Caki2 (cell line): ENCODE measurements at regions not wholly inside any gene's neighbourhood (a gene's known extent, or its start where the extent isn't known, plus 50 kb on each side); places are given as distances from the start of the nearest gene placed in this dataset.

Experiments
- DNase-seq: peaks from one replicate; pipeline ENCODE4 v3.0.0-alpha.2; 2015; ENCODE audit warnings: low read depth
- in situ Hi-C: cut with HindIII; loops from 2 replicates; pipeline ENCODE4 v1.10.0; 2016; ENCODE audit warnings: low sequenced_read_pairs, low pct_unique_long_range_greater_than_20kb, mixed read lengths

DNA sequence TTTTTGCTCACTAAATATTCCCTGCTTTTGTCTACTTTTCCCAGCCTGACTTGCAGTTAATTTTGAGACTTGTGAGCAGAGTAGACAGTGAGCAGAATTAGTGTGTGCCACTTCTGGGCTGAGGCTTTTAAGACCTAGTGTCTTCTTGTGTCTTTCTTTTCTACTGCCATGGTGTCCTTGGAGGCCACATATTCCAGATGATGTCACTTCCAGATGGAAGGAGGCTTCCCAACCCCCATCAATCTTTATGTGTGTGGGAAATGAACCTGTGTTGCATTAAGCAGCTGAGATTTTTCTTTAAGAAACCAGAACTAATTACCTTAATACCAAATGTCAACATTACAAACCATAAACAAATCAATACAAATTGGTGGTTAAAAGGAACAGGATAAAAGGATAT lies 774.7 kb upstream of the ROBO1 start:
- no peak for DNase-seq
- in situ Hi-C loops: no loop called here

DNA sequence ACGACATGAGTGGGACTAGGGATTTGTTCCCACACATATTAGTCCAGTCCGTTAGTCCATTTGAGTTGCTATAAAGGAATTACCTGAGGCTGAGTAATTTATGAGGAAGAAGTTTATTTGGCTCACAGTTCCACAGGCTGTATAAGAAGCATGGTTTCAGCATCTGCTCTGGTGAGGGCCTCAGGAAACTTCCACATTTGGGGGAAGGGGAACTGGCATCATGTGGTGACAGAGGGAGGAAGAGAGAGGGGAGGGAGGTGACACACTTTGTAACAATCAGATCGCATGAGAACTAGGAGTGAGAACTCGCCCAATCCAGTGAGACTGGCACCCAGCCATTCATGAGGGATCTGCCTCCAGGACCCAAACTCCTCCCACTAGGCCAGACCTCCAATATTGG lies 769.9 kb upstream of the ROBO1 start:
- in situ Hi-C loops: no loop called here
- no peak for DNase-seq

DNA sequence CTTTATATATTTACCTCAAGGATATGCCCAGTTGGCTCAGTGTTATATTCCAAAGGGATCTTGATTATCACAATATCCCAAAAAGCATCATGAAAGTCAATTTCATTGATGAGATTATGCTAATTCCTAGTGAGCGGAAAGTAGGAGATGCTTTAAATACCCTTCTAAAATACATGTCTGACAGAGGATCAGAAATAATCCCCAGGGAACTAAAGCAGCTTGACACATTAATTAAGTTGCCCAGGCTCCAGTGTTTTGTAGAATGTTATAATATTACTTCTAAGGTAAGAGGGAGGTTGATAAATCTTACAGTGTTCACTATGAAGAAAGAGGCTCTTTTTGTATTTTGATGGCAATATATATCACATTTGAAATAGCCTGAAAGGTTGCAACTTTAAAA lies 767.5 kb upstream of the ROBO1 start:
- in situ Hi-C loops: no loop called here
- no peak for DNase-seq

DNA sequence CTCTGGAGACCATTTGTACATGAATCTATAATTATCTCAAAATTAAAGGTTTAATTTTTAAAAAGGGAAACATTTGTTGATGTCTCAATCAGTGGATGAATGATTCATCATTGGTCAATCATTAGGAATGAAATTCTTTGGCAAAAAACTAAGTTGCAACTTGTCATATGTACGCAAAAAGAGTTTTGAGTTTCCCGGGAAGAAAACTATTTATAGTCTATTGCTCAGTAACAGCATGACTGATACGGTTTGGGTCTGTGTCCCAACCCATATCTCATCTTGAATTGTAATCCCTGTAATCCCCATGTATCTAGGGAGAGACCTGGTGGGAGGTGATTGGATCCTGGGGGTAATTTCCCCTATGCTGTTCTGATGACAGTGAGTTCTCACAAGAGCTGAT lies 765.8 kb upstream of the ROBO1 start:
- DNase-seq: no peak
- in situ Hi-C loops: no loop called here

DNA sequence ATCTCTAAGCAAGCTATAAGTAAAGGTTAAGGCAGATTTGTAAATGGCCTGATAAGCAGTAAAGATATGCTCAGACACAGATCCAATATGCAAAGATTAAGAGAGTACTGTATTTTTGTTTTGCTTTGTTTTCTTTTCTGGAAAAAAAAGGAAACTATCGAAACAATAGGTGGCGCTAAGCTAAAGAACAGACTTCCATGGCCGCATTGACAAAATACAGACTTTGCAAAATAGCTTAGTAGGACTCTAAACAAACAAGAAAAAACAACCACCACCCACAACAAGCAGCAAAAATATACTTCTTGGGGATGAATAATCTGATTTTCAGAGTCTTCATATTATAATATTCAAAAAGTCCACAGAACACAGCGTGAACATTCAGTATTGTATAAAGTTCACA lies 758.4 kb upstream of the ROBO1 start:
- in situ Hi-C loops: no loop called here
- no peak for DNase-seq

DNA sequence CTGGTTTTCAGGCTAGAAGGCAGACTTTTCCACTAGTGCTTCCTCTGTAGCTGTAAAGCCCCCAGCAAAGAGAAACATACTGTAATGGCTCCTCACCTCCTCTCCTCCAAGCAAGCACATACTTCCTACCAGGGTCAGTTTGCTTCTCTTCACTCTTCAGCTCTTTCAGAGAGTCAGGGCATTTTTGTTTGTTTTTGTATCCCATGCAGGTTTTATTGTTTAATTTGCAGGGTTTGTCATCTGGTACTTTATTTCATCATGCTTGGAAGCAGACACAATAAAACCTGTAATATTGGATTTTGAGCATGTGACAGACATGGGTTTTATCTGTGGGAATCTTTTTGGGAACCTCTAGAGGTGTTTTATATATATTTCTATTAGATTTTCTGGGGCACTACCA lies 753.3 kb upstream of the ROBO1 start:
- no peak for DNase-seq
- in situ Hi-C loops: no loop called here

DNA sequence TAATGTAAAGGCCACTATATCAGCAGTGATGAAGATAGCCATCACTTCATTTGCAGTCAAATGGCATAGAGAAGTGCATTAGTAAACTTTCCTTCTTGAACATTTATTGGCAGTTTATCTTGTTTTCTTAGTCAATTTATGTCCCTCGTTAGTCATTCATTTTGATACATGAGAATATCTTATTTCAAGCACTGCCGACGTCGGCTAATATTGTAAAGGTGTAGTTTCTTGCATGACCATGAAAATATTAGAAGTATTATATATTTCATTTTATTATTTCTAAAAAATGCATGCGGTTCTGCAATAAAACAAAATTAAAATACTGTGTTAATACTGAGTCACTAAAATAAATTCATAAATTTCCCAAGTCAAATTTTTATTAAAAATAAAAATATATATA lies 751.6 kb upstream of the ROBO1 start:
- DNase-seq: no peak
- in situ Hi-C loops: no loop called here

DNA sequence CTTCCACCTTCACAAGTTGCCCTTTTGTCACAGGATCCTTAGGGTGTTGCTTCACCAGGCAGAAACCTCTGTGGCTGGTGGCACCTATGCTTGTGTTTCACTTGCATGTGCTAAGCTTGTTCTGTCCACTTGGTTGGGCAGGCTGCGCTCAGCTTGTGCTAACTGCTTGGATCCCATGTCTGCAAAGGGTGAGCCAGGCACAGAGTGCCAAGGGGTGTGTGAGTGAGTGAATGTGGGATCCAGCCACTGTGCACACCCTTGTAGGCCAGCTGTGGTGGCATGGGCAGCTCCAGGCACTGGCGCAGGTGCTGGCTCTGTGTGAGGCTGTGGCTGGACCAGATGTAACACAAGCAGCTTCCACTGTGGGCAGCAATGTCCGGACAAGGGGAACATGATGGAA lies 728.7 kb upstream of the ROBO1 start:
- no peak for DNase-seq
- in situ Hi-C loops: no loop called here

DNA sequence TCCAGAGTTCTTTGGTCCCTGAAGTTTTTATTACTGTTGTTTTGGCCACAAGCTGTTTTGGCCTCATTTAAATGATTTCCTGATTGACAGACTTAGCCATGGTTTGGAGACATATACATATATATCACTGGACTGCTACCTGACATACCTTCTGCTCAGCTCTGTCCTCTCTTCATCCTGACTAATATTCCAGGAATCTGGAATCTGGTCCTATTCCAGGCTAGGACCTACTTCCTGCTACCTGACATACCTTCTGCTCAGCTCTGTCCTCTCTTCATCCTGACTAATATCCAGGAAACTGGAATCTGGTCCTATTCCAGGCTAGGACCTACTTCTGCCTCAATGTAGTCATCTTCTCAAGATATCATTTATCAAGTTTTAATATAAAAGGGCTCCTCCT lies 724.4 kb upstream of the ROBO1 start:
- in situ Hi-C loops: no loop called here
- DNase-seq: no peak

DNA sequence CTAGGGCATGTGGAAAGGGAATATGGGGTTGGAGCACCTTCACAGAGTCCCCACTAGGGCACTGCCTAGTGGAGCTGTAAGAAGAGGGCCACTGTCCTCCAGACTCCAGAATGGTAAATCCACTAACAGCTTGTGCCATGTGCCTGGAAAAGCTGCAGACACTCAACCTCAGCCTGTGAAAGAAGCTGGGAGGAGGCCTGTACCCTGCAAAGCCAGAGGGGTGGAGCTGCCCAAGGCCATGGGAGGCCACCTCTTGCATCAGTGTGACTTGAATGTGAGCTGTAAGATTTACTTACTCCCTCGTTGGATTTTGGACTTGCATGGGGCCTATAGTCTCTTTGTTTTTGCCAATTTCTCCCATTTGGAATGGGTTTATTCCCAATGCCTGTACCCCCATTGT lies 705.2 kb upstream of the ROBO1 start:
- in situ Hi-C loops: no loop called here
- no peak for DNase-seq

DNA sequence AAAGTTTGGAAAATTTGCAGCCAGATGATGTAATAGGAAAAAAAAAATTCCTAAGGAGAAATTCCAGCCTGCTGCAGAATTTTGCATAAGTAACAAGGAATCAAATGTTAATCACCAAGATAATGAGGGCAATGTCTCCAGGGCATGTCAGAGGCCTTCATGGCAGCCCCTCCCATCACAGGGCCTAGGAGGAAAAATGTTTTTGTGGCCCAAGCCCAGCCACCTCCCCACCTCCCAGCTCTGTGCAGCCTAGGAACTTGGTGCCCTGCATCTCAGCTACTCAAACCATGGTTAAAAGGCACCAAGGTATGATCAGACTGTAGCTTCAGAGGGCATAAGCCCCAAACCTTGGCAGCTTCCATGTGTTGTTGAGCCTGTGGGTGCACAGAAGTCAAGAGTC lies 704.7 kb upstream of the ROBO1 start:
- no peak for DNase-seq
- in situ Hi-C loops: no loop called here

DNA sequence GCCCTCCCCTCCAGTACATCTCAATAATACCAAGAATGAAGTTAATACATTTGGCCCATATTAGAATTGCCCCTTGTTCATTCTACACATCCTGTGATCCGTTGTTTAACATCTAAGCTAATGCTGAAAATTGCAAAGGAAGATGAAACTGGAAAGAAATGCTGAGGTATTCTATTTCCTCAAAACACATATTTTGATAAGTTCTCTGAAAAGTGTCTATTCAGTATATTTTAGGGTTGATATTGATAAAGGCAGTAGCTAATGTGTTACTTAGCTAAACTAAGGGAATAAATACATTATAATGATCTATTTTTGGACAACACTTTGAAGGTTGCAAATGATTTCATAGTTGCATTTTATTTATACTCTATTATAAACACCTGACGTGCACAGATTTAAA lies 702.6 kb upstream of the ROBO1 start:
- in situ Hi-C loops: no loop called here
- DNase-seq: no peak

DNA sequence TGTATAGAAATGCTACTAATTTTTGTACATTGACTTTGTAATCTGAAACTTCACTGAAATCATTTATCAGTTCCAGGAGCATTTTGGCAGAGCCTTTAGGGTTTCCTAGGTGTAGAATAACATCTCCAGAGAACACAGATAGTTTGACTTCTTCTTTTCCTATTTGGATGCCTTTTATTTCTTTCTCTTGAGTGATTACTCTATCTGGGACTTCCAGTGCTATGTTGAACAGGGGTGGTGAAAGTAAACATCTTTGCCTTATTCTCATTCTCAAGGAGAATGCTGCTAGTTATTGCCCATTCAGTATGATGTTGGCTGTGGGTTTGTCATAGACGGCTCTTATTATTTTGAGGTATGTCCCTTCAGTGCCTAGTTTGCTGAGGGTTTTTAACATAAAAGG lies 697.9 kb upstream of the ROBO1 start:
- in situ Hi-C loops: no loop called here
- DNase-seq: no peak

DNA sequence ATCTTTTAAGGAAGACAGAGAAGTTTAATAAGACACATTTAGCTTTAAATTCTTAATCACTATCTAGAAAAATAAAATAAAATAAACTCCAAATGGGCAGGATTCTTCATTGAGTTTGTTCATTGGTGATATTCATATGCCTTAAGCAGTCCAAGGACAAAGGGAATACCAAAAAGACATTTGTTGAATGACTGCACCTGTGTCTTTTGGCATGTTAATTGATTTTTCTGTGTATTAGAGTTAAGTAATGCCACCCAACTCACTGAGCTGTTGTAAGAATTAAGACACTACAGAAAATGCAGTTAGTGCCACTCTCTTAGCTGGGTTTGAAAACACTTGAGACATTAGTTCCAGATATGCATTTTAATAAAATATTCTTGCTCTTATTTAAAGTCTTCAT lies 683.6 kb upstream of the ROBO1 start:
- no peak for DNase-seq
- in situ Hi-C loops: no loop called here

DNA sequence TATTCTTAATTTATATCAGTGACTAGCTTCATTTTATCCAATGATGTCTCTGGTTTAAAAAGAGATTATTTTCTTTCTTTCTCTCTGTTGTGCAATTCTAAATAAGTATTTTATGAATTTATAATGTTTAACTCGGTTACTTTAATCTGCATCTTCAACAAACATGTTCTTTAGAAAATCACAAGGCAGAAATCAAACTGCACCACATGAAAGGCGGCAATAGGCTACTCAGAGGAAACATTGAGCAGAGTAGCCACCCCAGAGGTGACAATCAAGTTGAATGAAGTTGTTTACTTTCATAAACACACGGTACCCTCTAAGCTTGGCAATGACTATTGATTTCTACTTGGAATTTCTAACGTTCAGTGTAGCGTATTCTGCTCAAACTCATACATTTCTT lies 677.8 kb upstream of the ROBO1 start:
- in situ Hi-C loops: no loop called here
- no peak for DNase-seq

DNA sequence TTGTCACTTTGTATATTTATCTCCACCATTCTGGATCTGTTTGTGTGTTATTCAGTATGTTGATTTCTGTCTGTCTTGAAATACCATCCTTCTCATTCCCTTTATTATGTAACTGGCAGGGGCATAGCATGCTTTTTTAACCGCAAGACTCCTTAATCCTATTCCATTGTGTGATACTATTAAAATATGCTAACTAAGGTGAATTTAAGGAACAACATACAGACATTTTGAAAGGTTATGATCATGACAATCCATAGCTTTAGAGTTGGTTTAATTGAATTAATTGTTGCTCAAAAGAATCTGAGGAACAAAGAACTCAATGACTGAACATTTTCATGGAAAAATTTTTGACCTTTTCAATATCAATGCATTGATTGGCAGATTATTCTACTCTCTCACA lies 677.3 kb upstream of the ROBO1 start:
- DNase-seq: no peak
- in situ Hi-C loops: no loop called here

DNA sequence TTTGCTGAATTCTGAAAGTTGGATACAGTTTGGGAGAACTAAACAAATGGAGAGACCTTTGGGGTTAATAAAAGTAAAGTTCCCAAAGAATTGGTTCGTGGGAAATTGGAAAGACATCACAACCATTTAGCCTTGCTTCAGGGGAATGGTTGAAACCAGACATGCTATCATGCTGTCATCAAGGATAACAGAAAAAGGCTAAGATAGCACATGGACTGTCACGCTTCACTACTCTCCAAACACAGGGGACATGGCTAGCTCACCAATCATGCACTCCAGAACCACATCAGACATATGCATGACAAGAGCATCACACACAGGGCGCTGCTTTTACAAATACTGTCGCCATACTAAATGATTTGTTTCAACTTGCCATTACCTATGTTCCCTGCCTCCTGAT lies 671.7 kb upstream of the ROBO1 start:
- in situ Hi-C loops: no loop called here
- DNase-seq: no peak

DNA sequence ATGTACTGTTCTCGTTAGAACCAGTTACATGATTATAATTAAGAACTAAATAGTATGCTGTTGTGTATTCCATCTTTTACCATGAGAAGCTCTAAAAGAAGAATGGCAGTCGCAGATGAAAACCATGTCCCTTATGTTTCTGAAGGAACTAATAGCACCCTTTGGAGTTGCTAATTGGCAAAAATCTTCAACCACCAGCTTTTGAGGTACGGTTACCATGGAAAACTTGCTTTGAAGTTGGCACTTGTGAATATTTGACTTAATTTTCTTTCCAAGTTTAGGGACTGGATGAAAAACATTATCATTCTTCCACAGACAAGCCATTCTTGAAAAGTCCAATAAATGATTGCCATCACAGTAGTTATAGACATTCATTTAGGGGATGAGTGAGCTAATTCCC lies 666.6 kb upstream of the ROBO1 start:
- no peak for DNase-seq
- in situ Hi-C loops: no loop called here

DNA sequence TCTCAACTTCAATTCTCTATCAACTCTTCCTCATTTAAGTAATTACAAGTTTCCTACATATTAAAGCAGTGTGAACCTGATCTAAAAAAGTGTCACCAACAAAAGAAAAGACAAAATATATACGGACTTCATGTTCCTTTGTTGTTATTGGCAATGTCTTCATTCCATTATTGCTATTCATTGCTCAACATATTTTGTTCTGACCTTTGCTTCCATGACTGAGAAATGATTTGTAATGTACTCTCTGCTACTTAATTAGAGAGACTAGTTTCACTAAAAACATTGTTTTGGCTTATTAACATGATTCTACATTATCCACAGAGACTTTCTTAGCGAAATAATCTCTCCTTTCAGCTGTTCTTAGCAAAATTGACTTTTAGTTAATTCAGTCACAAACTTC lies 657.2 kb upstream of the ROBO1 start:
- no peak for DNase-seq

DNA sequence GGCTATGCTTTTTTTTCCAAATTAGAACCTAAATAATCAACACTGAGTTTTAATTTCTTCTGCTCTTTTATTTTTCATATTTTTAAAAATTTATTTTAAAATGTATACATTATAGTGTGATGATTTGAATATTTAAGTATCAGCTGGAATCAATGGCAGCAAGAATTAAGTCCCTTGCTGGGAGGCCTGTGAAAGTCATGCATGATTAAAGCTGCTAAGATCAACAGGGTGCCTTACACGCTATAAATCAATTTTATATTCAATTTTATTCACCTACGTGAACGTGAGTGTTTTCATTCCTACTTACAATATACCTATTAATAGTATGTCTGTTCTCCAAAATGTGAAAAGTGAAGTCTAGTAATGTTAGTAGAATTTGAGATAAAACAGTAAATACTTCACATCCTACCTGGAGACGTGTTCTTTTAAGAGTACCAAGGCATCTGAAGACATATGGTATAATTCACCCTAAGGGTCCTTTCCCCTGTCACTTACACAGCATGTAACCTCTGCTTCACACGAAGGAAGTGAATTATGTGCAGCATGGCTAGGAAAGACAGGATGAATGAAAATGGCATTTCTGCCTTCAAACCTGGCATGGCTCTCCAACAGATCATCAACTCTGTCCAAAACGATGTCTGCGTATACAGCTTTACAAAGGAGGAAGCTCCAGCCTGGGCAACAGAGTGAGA lies 640.4 kb upstream of the ROBO1 start:
- no peak for DNase-seq
- in situ Hi-C loops: no loop called here

More for the DNA sequence above, 657.2 kb upstream of the ROBO1 start:
- in situ Hi-C loops: no loop called here

DNA sequence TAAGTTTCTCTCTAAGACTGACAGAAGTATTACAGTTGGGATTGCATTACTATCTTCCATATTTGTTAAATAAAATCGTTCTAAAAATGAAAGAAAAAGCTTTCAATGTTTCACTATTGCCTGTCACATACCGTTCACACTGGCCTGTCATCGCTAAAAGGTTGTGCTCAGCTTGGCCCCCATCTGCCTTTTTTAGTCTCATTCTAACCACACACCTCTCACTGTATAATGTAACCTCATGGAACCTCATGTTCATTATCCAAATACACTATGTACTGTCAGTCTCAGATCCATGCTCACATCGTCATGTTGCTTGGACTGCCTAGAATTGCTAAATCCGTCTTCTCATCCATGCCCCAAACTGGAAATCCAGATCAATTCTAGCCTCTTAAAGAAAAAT lies 637.8 kb upstream of the ROBO1 start:
- DNase-seq: no peak
- in situ Hi-C loops: no loop called here
